ENCODE measurements at regions not wholly inside any gene's neighbourhood (a gene's known extent, or its start where the extent isn't known, plus 50 kb on each side); places are given as distances from the start of the nearest gene placed in this dataset.
A peak's percentile ranks its signal among the peaks of the same experiment; 100 is the strongest.
"Not testable (repeated sequence)": the region's sequence is repeated elsewhere in the genome, so short reads cannot be mapped to it uniquely, and the experiment has no call there.

GRCh38 chr6:91941838-91942237 lies 1355.0 kb upstream of the MAP3K7 start:
- DNase-seq (ENCODE audit: low read depth, low spot score): no peak

GRCh38 chr6:91940801-91941200 lies 1353.9 kb upstream of the MAP3K7 start:
- no peak for DNase-seq (ENCODE audit: low read depth, low spot score)

- no peak for DNase-seq (ENCODE audit: low read depth, low spot score)
Measured at GRCh38 chr6:91926827-91927226, 1340.0 kb upstream of the MAP3K7 start.

- DNase-seq (ENCODE audit: low read depth, low spot score): no peak
Measured at GRCh38 chr6:91926361-91926760, 1339.5 kb upstream of the MAP3K7 start.

- DNase-seq (ENCODE audit: low read depth, low spot score): no peak
Measured at GRCh38 chr6:91911945-91912344, 1325.1 kb upstream of the MAP3K7 start.

- DNase-seq (ENCODE audit: low read depth, low spot score): no peak
Measured at GRCh38 chr6:91904586-91905164, 1317.8 kb upstream of the MAP3K7 start.

- DNase-seq (ENCODE audit: low read depth, low spot score): peak; percentile 1
Measured at GRCh38 chr6:91895599-91896285, 1308.9 kb upstream of the MAP3K7 start.

- no peak for DNase-seq (ENCODE audit: low read depth, low spot score)
Measured at GRCh38 chr6:91886183-91886795, 1299.4 kb upstream of the MAP3K7 start.

GRCh38 chr6:91881791-91882190 lies 1294.9 kb upstream of the MAP3K7 start:
- not testable (repeated sequence) for DNase-seq (ENCODE audit: low read depth, low spot score)

- no peak for DNase-seq (ENCODE audit: low read depth, low spot score)
Measured at GRCh38 chr6:91879386-91879995, 1292.6 kb upstream of the MAP3K7 start.

GRCh38 chr6:91877994-91878393 lies 1291.1 kb upstream of the MAP3K7 start:
- no peak for DNase-seq (ENCODE audit: low read depth, low spot score)

GRCh38 chr6:91874971-91875370 lies 1288.1 kb upstream of the MAP3K7 start:
- no peak for DNase-seq (ENCODE audit: low read depth, low spot score)

GRCh38 chr6:91868539-91869202 lies 1281.8 kb upstream of the MAP3K7 start:
- no peak for DNase-seq (ENCODE audit: low read depth, low spot score)

- no peak for DNase-seq (ENCODE audit: low read depth, low spot score)
Measured at GRCh38 chr6:91865889-91866288, 1279.0 kb upstream of the MAP3K7 start.

- DNase-seq (ENCODE audit: low read depth, low spot score): no peak
Measured at GRCh38 chr6:91864911-91865310, 1278.0 kb upstream of the MAP3K7 start.

- no peak for DNase-seq (ENCODE audit: low read depth, low spot score)
Measured at GRCh38 chr6:91860541-91861335, 1273.9 kb upstream of the MAP3K7 start.

- no peak for DNase-seq (ENCODE audit: low read depth, low spot score)
Measured at GRCh38 chr6:91852252-91852651, 1265.4 kb upstream of the MAP3K7 start.

- DNase-seq (ENCODE audit: low read depth, low spot score): no peak
Measured at GRCh38 chr6:91834813-91835212, 1247.9 kb upstream of the MAP3K7 start.

- no peak for DNase-seq (ENCODE audit: low read depth, low spot score)
Measured at GRCh38 chr6:91827151-91827550, 1240.3 kb upstream of the MAP3K7 start.

- no peak for DNase-seq (ENCODE audit: low read depth, low spot score)
Measured at GRCh38 chr6:91826128-91826527, 1239.3 kb upstream of the MAP3K7 start.

- no peak for DNase-seq (ENCODE audit: low read depth, low spot score)
Measured at GRCh38 chr6:91824331-91824730, 1237.5 kb upstream of the MAP3K7 start.

All from ELF-1 (cell line).